Endothelial cell (in vitro differentiated cells): ENCODE measurements at regions not wholly inside any gene's neighbourhood (a gene's known extent, or its start where the extent isn't known, plus 50 kb on each side); places are given as distances from the start of the nearest gene placed in this dataset.

Experiments
- DNase-seq: peaks from one replicate; pipeline ENCODE4 v3.0.0; 2021; ENCODE audit warnings: low spot score
- H3K27ac Mint-ChIP-seq: one replicate; pipeline ENCODE4 v1.8.0; 2021; ENCODE audit warnings: mixed read lengths, inconsistent platforms; ENCODE audit not compliant: unreplicated experiment
- H3K27me3 Mint-ChIP-seq: one replicate; pipeline ENCODE4 v1.8.0; 2021; ENCODE audit warnings: mild to moderate bottlenecking, moderate library complexity, mixed read lengths, inconsistent platforms; ENCODE audit not compliant: unreplicated experiment
- H3K36me3 Mint-ChIP-seq: one replicate; pipeline ENCODE4 v1.8.0; 2021; ENCODE audit warnings: mild to moderate bottlenecking, low read depth, mixed read lengths, inconsistent platforms; ENCODE audit not compliant: unreplicated experiment
- H3K4me1 Mint-ChIP-seq: one replicate; pipeline ENCODE4 v1.8.0; 2021; ENCODE audit warnings: mild to moderate bottlenecking, mixed read lengths, inconsistent platforms; ENCODE audit not compliant: unreplicated experiment
- H3K4me3 Mint-ChIP-seq: one replicate; pipeline ENCODE4 v1.8.0; 2021; ENCODE audit warnings: mild to moderate bottlenecking, mixed read lengths, inconsistent platforms; ENCODE audit not compliant: unreplicated experiment
- H3K9me3 Mint-ChIP-seq: one replicate; pipeline ENCODE4 v1.8.0; 2021; ENCODE audit warnings: mixed read lengths, inconsistent platforms; ENCODE audit not compliant: unreplicated experiment
- CTCF ChIP-seq: fragments of 200-600 bp; sonication (generic); IDR thresholded peaks from one replicate; pipeline ENCODE4 v1.5.0; 2021; ENCODE audit warnings: antibody characterized with exemption; ENCODE audit not compliant: unreplicated experiment

DNA sequence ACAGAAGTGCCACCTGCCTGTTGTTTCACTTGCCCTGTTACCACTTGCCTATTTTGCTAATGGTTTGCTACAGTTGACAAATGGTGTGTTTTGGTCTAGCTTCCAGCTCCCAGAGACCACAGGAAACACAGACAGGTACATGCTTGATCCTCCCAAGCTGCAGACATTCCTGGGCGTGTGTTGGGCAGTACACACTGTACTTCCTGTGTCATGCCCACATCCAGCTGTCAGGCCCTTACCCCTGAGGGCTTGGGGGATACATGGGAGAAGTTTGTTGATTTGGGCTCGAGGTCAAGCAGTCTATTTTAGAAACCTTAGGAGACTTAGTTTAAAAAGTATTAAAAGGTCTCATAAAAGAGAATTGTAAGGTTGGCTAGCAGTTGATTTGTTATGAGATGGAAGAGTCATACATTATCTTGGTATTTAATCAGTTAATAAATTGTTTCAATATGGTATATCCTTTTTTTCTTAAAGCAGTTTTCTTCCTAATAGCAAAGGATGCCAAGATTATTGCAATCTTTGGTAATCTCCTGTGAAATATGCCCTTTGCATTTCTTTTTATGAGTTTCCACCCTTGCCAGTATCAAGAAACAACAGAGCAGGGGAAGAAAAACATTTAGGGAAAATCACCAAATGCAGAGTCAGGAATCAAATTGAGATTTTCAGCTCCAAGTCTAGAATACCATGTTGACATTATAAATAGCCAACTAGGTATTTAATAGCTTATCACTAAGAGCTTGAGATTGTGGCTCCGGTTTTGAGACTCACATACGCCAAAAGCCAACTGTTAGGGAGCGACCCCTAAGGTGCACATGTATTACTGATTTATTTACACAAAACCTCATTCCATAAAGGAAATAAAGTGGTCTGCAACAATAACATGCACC lies 52.3 kb upstream of the CD180 start:
- Mint-ChIP-seq H3K4me1 (peaks cover 16% of the 10 kb centered on the region), H3K36me3 (no peaks in the 10 kb centered on the region), H3K27ac (no peak overlapping the region), H3K27me3 (peaks cover 3% of the 10 kb centered on the region), H3K9me3 (no peaks in the 10 kb centered on the region), H3K4me3 (no peak overlapping the region)
- TF ChIP-seq CTCF = no peak
- DNase-seq = no peak

DNA sequence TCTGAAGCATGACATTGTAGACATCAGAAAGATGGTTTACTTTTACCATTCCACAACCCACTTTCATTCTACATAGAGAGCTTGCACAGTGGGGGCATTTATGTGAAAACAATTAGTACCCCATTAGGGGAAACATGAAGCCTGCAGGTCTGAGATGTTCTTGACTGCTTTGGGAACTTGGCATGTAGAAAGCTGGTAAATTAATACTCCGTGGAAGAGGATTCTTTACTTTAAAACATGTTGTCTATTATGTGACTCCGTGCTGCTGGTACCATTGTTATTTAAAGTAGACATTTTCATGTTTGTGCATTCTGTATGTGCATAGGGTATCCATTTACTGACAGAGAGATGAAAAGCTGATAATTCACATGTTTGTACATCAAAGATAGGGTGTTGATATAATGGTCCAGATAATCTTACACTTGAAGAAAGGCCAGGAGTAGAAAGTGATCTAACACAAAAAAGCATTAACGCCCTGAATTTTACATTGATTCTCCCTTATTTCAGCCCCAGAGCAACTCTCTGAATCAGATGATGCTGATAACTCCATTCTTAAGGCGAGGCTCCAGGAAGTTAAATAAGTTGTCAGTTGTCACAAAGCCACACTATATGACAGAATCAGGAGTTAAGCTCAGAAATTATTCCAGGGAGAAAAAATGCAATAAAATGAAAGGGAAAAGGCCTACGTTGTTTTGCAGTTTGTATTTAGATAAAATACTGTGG lies 50.1 kb upstream of the CD180 start:
- H3K9me3 Mint-ChIP-seq = no peaks in the 10 kb centered on the region
- no peaks in the 10 kb centered on the region for H3K36me3 Mint-ChIP-seq
- TF ChIP-seq CTCF = no peak
- H3K27ac Mint-ChIP-seq = no peak overlapping the region
- H3K4me1 Mint-ChIP-seq = peaks cover 23% of the 10 kb centered on the region
- H3K27me3 Mint-ChIP-seq = peaks cover 3% of the 10 kb centered on the region
- no peak for DNase-seq
- H3K4me3 Mint-ChIP-seq = no peak overlapping the region
